ENCODE measurements at regions not wholly inside any gene's neighbourhood (a gene's known extent, or its start where the extent isn't known, plus 50 kb on each side); places are given as distances from the start of the nearest gene placed in this dataset.

DNA sequence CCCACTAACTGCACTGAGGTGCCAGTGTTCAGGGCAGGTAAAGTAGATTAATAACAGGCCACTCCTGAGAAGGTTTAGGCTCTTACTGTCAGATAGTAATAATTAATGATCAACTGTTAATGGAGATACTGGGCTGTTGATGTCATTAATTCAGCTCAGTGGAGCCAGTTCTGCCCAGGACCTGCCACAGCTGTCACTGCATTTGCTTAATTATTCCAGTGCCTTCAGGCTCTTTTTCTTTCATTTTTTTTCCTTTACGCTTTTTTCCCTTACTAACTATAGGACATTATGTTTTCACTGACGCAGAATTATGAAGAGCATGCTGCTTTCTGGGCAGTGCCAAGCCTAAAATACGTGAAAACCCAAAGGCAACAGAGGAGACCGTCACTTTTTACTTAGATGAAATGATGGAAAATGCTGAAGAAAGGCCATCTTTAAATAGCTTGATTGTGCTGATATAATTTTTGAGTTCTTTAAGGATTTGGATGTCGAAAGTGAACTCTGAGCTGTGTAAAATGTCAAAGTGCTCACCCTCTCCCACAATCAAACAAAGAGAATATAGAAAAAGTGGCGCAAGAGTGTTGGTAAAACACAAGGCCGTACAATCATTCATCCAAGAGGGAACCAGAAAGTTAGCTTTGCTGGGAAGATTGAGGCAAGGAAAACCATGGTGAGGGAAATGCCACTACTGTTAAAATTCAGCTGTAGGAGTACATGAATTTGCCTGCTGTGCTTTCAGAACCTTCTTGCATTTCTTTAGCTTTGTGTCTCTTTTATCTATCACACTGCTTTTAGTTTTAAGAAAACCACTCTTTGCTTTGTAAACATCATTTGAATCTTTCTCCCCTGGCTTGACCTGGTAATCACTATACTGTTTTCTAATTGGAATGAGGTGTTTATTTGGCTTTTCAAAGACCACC, 192.0 kb upstream of the ZEB2 start:
- no peak for DNase-seq (ENCODE audit: low read depth in 2 of 2)

DNA sequence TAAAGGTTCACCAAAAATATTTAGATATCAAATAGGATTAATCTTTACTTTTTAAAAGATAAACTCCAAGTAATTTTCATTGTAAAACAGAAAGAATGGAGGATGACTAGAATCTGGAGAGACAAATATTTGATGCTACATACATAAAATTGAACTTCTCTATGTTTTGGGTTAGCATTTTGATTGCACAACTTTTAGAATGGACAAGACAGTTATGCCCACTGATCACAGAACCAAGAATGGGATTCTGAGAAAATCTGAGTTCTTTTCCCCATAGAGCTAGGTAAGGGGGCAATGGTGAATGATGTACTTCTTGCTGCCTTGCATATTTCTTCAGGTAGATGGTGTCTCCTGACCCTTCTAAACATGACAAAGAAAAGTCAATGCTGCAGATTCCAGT, 191.2 kb upstream of the ZEB2 start:
- DNase-seq (ENCODE audit: low read depth in 2 of 2), result no peak

DNA sequence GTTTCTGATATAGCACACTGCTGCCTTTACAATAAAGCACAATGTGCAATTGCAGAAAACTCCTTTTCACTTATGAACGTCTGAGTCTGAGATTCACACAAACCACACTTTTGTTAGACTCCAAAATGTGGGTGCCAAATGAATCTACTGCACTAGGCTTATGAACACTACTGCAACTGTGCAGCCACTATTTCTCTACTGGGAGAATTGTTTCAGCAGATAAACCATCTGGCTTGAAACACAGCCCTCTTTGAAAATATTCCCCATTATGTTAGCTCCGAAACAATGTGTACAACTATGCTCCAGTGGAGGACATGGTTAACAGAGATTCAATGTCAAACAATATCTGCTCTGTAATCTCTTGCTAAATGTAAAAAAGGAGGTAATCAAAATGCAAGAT, 188.7 kb upstream of the ZEB2 start:
- DNase-seq (ENCODE audit: low read depth in 2 of 2), result no peak

DNA sequence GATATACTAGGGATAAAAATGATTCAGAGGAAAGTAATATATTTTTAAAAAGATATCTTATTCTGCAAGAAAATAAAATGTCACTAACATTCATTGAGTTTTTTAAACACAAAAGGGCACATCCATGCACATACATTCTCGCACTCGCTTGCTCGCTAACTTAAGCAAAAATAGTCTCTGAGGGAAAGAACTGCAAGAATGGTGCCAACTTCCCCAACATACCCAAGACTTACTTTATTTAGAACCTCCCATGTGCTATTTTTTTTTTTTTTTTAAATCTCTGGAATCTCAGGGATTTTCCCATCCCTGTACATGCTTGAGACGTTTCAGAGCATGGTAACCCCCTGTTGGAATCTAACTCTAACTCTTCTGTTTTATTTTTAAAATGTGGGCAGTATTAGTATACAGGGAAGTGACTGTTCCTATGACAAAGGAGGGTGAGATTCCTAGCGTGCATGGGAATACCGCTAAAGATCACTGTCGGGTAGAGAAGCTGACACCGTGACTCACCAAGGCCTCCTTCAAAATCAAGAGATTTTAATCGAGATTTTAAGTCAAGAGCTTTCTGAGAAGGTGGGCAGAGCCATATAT, 187.9 kb upstream of the ZEB2 start:
- DNase-seq (ENCODE audit: low read depth in 2 of 2), result no peak

DNA sequence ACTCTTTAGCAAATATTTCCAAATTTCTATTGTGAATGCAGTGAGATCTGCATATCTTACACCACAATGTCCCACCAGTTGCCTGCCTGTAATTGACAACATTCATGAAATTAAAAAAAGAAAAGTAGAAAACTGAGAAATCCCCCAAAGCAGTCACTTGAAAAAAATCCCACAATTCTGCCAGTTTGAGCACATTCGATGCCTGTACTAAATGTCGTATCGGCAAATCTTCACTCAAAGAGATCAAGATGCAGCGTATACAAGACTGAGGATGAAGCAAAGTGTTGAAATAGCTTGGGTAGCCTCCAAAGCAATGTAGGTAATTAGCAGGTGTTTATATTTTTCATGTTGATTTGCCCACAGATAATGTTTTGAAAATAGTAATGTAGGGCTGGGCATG, 186.7 kb upstream of the ZEB2 start:
- no peak for DNase-seq (ENCODE audit: low read depth in 2 of 2)

DNA sequence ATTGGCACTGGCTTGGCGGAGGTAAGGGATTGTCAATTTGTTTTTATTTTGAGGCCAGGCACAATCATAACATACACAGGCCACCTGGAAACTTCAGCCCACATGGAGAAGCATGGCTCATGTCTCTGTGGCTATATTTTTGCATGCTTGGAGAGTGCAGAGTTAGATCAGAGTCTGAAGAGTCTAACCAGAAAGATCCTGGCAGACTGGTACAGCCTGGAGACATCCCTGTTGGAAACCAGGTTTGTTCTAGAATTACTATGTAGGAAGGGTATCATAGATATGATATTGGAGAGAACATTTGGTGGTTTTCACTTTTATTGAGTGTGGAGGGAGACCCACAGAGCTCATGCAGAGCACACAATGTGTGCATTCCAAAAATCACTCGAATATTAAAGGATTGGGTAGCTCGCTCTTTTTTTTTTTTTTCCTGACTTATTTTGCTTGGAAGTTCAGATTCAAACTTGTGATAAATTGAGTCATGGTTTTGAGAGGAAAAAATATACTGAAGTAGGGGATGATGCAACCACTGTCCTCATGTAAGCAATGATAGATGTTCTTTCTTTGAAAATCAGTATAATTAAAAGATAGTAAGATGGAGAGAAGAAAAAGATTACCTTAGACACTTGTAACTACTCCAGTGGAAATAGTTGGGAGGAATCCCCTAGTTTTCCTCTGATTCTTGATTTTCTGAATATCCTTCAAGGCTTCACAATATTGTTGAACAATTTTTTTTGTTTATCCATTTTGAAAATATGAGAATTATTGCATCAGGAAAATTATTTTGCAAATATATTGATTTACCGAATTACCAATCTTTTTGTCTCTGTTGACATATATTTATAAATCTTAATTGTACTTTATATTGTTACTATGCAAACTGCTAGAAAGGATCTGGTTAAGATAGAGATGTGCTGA, 185.7 kb upstream of the ZEB2 start:
- DNase-seq (ENCODE audit: low read depth in 2 of 2), result peak in 1 of 2 experiments; percentile 8

DNA sequence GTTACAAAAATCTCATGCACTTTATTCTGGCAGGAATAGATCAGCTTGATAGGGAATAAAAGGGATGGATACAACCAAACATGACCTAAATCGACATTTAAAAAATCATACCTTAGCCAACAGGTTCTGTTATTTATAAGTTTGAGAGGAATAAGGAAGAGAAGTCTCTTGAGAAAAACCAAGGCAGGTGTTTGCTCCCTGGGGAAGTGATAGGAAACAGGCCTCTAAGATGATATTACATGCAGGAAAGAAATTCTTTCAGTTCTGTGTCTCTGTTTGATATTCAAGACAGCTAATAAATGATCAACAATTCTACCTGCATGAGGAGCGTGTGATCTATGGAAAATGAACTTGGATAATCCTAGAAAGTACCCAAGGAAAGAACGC, 184.8 kb upstream of the ZEB2 start:
- no peak for DNase-seq (ENCODE audit: low read depth in 2 of 2)

DNA sequence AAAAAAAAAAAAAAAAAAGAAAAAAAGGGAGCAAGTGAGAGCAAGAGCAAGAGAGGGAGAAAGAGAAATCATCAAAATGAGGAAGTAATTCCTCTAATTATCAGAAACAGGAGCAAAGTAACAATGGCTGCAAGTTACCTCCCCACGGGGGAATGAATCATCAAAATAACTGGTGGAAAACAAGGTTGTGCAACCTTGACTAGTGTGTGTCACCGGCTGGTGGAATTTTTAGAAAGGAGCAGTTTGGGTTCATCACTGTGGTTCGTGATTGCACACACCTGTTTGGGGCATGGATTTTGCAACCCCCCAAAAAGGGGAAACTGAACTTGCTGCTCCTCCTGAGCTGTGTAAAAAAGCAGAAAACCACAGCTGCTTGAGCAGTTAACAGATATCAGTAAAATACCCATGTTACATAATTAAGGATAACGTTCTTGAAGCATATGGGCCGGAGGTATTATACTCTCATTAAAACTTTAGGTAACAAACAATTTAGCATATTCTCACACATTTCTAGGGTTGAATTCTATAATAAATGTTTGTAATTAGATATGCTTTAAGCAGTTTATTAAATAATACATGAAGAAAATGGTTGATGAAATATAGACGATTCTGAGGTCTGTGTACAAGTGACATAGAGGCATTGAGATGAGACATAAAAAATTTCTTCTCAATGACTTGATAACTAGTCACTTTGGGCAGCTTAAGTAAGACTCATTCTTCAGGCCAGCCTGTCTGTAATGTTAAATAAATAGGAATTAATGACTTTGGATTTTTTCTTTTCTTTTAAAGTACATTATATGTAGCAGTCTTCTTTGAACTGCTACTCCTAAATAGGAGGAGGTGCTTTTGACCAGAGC, 184.2 kb upstream of the ZEB2 start:
- DNase-seq (ENCODE audit: low read depth in 2 of 2), result peak; percentile 40 to 51

DNA sequence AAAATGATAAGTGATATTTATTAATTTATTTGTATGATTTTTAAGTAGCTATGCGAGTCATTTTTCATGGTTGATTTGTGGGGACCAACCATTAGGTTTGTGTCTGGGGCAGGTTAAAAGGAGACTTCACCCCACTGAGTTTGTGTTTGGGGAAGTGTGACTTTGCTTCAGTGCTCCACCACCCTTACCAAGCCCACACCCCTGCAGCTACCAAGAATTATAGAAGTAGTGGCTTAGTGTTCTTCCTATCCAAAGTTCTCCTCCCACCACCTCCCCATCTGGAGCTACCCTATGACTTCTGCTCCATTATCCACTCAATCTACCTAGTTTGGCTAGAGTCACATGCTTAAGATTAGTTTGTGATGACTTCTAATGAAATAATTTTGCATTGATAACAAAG, 182.1 kb upstream of the ZEB2 start:
- no peak for DNase-seq (ENCODE audit: low read depth in 2 of 2)

DNA sequence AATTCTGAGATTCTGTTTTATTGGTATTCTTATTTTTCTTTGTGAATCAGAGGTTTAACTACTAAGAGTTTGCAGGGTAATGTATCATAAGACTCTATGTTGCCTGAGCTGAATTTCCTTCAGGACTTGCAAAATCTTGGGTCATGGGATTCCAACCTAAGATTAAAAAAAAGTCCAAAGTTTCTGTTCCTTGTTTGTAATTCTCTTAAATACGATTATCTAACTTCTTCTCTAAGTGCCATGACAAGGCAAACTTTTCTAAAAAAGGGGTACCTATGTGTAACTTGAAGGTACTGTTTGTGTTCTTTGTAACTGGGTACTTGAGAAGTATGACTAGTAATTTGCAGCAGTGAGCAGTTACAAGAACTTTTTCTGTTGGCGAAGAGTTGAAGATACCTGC, 181.3 kb upstream of the ZEB2 start:
- no peak for DNase-seq (ENCODE audit: low read depth in 2 of 2)

DNA sequence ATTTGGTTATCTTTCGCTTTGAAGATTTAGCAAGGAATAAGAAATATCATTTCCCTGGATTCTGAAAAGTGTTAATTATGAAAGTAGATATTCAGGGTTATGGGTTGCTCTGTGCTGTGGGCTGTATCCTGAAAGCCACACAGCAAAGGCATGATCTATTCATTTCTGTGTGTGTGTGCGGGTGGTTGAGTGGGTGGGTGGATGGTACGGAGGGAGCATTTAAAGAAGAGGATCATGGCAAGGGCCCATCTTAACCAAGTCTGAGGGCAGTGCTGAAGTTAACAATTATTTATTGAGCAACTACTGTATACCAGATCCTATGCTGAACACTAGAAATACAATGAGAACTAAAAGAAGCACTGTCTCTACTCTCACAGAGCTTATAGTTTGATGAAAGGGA, 178.2 kb upstream of the ZEB2 start:
- no peak for DNase-seq (ENCODE audit: low read depth in 2 of 2)

DNA sequence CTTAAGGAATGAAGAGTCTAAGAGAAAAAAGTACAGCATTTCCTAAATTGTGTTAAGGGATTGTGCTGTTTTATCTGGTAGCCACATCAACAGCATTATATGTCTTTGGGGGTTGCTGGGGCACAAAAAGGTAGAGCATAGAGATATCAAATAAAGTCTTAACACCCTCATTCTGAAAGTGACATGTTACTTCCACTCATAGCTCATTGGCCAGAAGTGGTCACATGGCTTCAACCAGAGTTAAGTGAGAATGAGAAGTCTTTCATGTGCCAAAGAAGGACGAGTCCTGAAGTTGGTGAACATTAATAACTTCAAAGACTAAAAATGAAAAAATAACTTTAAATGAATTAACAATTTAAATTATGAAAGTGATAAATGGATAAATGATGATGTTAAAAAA, 175.7 kb upstream of the ZEB2 start:
- DNase-seq (ENCODE audit: low read depth in 2 of 2), result no peak

DNA sequence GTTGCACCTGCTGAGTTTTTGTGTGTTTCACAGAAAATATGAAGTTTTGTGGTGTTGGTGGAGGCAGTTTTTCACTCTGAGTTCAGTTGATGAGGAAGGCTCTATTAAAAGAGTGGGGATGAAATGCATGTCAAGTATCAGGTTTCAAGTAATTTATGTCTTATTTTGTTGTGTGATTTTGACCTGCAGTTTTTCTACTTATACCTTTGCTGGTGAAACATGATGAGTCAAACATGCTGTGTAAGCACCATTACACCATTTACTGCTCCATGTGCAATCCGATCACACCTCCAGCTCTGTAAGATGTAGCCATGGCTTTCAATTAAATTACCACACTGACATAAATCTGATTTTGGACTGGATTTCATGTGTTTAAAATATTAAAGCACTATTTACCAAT, 174.5 kb upstream of the ZEB2 start:
- no peak for DNase-seq (ENCODE audit: low read depth in 2 of 2)

DNA sequence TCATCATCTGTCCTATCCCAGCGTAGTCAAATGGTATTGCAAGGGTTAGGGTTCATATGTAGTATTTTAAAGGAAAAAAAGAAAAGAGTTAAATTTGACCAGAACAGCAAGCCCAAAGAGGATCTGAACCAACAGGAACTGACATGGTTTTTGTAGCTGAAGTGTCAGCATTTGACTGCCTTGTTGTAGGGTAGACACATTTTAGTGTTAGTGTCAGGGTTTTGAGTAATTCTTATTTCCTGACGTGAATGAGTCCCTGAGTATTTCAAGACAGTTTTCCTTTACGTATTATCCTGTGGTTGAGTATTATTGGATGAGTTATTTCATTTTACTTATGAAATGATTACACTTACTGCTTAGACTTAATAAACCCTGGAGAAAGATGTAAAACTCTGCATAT, 173.3 kb upstream of the ZEB2 start:
- no peak for DNase-seq (ENCODE audit: low read depth in 2 of 2)

DNA sequence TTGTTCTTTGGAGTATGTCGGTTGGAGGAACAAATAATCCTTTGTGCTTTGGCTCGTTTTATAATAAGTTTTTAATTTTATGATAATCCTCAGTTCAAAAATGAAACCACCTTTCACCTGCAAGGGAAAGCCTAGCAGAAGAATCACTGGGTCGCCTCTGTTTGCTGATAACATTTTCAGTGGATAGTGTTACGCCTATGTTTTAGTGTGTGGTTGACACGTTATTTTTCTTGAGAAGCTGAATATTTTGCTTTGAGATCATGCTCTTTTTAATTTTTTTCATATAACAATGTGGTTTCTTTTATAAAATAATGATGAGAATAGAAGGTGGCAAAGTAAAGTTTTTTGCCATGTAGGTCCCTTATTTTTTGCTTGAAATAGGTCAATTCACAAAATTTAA, 172.7 kb upstream of the ZEB2 start:
- no peak for DNase-seq (ENCODE audit: low read depth in 2 of 2)

DNA sequence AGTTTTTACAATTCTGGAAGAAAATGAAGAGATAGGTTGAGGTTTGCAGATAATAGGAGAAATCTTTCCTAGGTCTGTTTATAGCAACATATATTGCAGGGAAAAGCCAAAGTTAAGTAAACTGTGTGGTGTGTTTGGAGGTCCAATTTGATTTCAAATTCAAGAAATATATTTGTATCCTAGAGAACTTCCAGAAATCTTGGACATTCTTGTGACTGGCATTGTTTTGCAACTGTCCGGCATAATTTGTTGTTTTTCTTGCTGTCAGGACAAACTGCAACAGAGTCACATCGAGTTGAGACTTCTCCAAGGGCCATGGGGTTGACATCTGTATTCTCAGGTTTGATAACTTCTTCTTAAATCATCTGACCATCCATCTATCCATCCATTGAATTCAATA, 170.9 kb upstream of the ZEB2 start:
- no peak for DNase-seq (ENCODE audit: low read depth in 2 of 2)

DNA sequence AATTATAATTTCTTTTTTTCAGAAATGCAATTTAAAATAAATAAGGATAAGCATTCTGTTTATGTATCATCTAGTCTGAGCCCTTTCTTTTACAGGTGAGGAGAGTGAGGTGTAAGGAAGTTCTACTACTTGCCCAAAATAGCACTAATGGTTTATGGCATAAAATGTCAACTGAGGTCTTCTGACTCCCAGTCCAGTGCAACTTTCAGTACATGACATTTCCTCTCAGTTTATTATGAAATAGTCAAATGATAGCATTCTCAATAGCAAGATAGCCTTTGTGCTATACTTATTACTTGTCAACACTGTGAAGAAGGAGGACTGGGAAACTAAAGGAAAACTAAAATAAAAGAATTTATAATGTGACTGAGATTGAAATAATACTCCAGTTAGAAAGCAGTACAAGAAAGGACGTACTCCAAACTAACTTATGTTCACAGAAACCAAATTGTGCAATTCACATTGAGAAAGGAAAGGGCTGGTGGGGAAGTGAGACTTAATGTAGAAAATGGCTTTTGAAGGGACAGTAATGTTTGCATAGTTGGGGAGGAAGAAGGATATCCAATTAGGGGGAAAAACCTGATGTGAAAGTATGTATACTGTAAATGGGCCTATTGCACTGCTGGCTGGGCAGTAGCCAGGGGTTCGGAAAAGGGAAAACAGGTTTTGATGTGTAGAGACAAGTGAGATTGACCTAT, 166.7 kb upstream of the ZEB2 start:
- DNase-seq (ENCODE audit: low read depth in 2 of 2), result no peak

DNA sequence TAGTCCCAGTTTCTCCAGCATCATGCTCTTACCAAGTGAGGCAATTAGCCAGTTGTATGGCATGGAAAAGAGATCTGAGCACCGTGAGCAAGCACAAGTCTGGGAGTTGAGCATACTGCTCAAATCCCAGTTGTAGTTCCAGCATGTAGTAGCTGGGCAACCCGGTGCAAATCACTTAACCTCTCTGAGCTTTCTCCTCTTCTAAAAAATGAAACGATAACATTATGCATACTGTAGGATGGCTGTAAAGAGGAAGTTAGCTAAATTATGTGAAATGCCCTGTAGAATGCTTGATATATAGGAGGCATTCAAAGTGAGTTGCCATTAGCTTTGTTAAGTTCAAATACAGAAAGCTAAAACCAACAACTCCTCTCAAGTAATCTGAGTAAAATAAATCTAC, 164.0 kb upstream of the ZEB2 start:
- DNase-seq (ENCODE audit: low read depth in 2 of 2), result no peak

DNA sequence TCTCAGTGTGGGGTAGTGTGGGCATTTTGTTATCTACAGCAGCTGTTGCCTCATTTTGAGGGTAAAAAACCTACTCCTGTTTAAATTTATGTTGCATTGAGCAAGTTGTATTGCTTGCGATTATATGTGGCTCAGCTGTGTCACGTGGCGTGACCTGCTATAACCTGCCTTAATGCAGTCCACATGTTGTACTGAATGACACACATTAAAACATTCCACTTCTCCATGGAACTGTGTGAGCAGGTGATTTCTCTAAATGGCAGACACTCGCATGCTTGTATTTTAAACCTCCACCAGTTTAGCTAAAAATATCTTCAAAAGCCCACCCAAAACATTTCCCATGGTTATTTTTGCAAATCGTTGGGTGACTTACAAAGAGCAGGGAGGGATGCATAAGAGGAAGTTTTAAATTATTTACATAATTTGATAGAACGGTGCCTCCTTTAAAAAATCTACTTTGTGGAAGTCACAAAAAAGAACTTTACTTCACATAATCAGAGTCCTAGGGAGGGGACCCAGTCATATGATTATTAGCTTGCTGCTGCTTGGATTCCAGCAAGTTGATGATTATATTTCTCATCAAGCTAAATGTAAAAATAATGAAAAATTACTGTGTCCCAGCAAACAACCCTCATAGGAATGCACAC, 163.3 kb upstream of the ZEB2 start:
- no peak for DNase-seq (ENCODE audit: low read depth in 2 of 2)

DNA sequence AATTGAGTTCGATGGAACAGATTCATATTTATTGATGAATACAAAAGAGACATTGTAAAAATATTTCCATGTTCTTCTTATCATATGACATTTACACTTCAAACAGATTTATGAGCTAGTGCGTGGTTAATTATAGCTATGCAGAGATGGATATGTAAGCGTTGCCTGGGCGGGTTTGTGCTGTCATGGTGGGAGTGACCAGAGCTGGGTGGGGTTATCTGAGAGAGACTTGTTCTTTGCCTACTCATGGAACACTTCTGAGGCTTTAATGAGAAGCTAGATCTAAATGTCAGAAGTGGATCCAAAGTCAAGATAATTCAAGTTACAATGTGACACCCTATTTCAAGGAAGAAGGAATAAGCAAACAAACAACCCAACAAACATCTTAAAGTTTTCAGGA, 162.3 kb upstream of the ZEB2 start:
- DNase-seq (ENCODE audit: low read depth in 2 of 2), result no peak
